ENCODE measurements at regions not wholly inside any gene's neighbourhood (a gene's known extent, or its start where the extent isn't known, plus 50 kb on each side); places are given as distances from the start of the nearest gene placed in this dataset.
"Not testable (repeated sequence)": the region's sequence is repeated elsewhere in the genome, so short reads cannot be mapped to it uniquely, and the experiment has no call there.

GRCh38 chr2:61774351-61774750 is 79.5 kb downstream of the FAM161A start:
- DNase-seq, result no peak

GRCh38 chr2:61771904-61772845 is 81.7 kb downstream of the FAM161A start:
- DNase-seq, result no peak

GRCh38 chr2:61770746-61771145 is 83.1 kb downstream of the FAM161A start:
- DNase-seq, result no peak

- DNase-seq, result no peak
Observed at GRCh38 chr2:61770298-61770697, 83.6 kb downstream of the FAM161A start.

GRCh38 chr2:61769093-61769675 is 84.7 kb downstream of the FAM161A start:
- DNase-seq, result peak; percentile 26

- peak; percentile 99 for DNase-seq
Observed at GRCh38 chr2:61764035-61764800, 89.6 kb downstream of the FAM161A start.

GRCh38 chr2:61763605-61764034 is 90.2 kb downstream of the FAM161A start:
- DNase-seq, result peak; percentile 97

GRCh38 chr2:61762292-61762691 is 91.6 kb downstream of the FAM161A start:
- peak; percentile 32 for DNase-seq

GRCh38 chr2:61759718-61760117 is 94.1 kb downstream of the FAM161A start:
- DNase-seq, result peak; percentile 36

GRCh38 chr2:61759005-61759404 is 94.9 kb downstream of the FAM161A start:
- DNase-seq, result no peak

- no peak for DNase-seq
Observed at GRCh38 chr2:61758159-61758558, 95.7 kb downstream of the FAM161A start.

- no peak for DNase-seq
Observed at GRCh38 chr2:61753512-61753911, 100.3 kb downstream of the FAM161A start.

GRCh38 chr2:61750624-61751023 is 103.2 kb downstream of the FAM161A start:
- DNase-seq, result no peak

GRCh38 chr2:61742955-61743354 is 110.9 kb downstream of the FAM161A start:
- DNase-seq, result no peak

GRCh38 chr2:61737841-61738240 is 116.0 kb downstream of the FAM161A start:
- DNase-seq, result no peak

GRCh38 chr2:61736953-61737352 is 116.9 kb downstream of the FAM161A start:
- no peak for DNase-seq

GRCh38 chr2:61733563-61733962 is 120.3 kb downstream of the FAM161A start:
- DNase-seq, result no peak

GRCh38 chr2:61732787-61733186 is 121.1 kb downstream of the FAM161A start:
- DNase-seq, result no peak

GRCh38 chr2:61727746-61728145 is 126.1 kb downstream of the FAM161A start:
- DNase-seq, result peak; percentile 35

- DNase-seq, result peak; percentile 12
Observed at GRCh38 chr2:61726456-61727209, 127.2 kb downstream of the FAM161A start.

- DNase-seq, result not testable (repeated sequence)
Observed at GRCh38 chr2:61723364-61723763, 130.5 kb downstream of the FAM161A start.

GRCh38 chr2:61722800-61723199 is 131.1 kb downstream of the FAM161A start:
- DNase-seq, result no peak

GRCh38 chr2:61722318-61722717 is 131.5 kb downstream of the FAM161A start:
- no peak for DNase-seq

Measured in DMS53 (cell line).